RPMI7951 (cell line): ENCODE measurements at regions not wholly inside any gene's neighbourhood (a gene's known extent, or its start where the extent isn't known, plus 50 kb on each side); places are given as distances from the start of the nearest gene placed in this dataset.

Experiments
- DNase-seq: peaks from one replicate; pipeline ENCODE4 v3.0.0-alpha.2; 2012; ENCODE audit warnings: low read depth

DNA sequence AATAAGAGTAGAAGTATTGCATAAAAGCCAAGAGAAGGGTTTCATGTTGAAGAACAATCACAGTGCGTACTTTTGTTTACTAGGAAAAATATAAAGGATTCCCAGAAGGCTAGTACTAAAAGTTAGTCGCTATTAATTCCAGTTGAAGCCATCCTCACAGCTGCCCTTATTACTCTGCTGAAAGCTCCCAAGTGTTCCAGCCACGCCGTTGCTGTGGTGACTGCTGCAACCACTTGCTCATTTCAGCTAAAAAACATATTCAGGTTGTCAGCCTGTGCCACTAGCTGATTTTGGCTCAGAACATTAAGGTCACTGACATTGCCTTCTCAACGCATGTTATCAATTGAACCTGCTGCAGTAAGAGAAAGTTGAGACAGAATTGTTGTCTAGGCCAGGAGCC, 87.1 kb upstream of the FNDC3A start:
- no peak for DNase-seq

DNA sequence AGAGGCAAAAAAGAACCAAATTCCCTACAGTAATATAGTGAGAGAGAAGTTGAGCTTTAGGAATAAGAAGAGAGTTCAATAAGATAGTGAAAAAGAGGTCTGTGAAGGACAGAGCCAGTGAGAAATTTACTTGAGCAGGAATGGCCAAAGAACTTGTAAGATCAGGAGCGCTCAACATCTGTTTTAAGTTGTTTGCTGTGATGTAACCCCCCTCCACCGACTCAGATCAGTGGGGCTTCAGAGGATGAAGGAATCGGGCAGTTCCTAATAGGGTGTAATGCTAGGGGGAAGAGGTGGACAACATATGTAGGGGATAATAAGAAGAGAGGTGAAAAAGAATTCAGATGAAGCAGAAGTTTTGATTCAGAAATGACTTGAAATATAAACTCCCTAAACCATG, 85.3 kb upstream of the FNDC3A start:
- DNase-seq: no peak

DNA sequence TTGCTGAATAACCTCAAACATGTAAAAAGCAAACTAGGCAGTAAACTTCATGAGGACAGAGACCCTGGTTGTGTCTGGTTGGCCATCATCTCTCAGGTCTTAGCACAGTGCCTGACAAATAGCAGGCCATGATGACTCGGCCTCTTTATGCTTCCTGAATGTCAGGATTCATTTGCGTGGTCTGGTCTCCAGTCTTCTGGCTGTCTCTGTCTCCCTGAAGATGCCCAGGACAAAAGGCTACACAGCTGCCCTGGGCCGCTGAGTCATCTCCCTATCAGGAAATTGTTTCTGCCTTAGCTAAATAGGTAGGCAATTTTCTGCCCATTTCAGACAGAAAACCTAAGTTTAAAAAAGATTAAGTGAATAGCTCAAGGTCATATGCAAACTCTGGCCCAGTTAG, 84.1 kb upstream of the FNDC3A start:
- peak; percentile 77 for DNase-seq

DNA sequence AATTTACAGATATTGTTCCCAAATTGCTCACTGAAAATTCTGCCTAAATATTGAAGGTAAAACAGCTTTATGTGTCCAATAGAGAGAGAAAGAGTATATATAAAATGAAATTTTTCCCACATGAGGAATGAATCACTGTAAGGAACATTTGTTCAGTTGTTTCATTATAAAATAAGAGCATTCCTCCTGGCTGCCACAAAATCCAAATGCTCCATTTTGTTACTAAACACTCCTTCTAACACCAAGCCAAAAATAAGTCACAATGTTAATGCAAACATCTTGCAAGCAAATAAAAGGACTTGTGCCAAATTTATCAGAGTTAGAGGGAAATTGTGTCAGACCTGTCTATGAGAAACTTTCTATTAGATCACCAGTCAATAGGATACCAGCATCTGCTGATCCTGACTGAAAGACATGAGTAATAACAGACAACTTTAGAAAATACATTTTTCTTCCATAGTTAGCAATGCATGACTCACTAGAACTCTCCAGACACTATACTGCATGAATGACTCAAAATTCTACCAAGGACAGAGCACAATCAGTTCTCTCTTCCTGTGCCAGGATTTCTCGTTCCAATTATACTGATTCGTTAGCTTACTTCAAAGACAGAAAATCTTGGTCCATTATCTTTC, 83.5 kb upstream of the FNDC3A start:
- peak; percentile 76 for DNase-seq

DNA sequence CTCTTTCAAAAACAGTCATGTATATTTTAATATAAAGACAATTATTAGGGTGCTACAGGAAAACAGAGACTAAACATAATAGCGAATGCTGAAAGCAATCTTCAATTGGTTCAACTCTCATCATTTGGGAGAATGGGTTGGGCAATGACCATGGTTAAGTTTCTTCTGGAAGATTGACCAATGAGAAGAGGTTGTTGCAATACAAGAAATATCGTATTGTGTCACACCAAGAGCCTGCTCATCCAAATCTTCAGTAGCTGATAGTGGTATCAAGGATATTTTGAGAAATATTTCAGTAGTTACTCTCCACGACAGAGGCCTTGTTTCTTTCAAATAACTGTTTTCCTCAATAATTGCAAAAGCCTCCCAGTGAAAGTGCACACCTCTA, 83.0 kb upstream of the FNDC3A start:
- DNase-seq: no peak

DNA sequence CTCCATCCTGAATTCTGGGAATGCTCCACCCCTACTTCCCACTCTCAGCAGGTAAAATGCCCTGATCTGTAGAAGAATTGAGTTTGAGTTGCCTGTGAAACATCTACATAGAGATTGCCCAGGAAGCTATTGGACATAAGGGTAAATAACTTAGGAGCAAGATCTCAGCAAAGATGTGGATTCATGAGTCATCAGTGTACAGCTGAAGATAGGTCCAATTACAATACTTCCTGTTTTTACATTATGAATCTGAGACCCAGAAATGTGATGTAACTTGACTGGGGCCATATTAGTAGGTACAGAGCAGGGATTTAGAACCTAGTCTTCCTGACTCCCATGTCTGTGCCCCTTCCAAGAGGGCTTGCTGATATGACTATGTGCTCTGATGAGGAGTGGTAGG, 79.4 kb upstream of the FNDC3A start:
- DNase-seq: peak; percentile 44

DNA sequence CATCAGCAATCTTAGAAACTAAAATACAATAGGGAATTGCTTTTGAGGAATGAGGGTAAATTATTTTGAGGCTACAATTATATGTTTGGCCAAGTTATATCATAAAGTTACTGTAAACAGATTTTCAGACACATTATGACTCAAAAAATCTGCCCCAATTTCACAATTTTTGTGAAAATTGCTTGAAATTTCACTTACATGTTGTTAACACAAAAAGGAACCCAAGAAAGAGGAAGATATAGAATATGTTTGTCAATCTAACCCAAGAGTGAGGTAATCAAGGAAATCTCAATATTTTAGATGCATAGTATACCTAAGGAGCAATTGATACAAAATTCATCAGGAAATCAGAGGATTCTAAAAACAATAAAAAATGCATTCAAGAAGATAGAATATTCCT, 73.9 kb upstream of the FNDC3A start:
- DNase-seq: no peak

DNA sequence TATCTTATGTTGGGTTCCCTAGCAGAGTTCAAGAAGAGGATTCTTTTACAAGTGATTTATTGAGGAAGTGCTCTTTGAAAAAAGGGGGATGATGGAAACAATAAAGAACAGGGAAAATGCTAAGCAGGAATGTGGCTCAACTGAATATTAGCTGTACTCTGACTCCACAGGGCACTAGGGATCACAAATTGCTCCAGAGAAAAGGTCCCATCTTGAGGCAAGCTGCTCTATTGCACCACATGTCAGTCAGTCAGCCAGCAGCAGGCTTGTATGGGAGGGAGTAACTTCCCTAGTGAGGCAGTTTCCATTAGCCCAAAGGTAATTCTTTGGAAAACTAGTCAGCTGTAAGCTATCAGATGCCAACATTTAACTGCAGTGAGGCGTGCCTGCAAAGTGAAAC, 73.3 kb upstream of the FNDC3A start:
- DNase-seq: peak; percentile 26

DNA sequence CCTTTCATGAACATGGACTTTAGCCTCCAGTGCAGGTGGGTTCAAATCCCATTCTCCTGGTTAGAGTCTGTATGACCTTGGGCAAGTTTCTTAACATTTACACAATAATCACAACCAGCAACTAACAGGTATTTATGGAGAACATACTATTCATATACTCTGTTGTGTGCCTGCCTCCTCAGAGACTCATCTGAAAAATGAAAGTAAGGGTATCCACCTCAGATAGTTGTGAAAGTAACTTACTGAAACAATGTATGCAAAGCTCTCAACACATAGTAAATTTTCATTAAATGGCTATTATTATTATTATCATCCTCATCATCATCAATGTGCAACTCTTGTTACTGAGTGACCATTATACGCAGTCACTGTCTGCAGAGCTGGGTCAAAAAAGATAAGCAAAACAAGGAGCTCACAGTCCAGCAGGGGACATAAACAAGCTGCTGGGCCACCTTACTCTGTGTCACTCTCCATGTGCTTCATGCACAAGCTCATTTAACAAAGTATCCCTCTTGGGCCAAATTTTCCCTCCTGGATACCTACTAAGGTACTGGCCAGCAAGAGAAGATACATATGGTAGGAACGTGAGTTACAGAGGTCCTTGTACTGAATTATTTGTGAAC, 70.9 kb upstream of the FNDC3A start:
- DNase-seq: no peak

DNA sequence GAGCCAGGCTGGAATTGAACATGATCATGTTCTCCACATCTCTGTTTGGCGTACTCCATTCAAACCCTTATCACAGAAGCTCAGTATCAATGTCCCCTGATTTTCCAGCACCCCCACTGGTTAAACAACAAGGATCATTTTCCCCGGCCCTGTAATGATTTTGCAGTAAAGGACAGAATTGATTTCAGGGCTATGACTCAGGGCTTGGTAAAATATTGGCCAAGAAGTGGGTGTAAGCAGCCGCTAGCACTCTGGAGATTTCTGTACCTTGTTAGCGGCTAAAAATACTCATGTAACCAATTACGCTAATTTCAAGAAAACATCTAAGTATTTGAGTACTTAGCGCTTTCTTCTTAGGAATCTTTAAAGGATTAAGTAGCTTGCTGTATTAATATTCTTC, 69.5 kb upstream of the FNDC3A start:
- DNase-seq: no peak

DNA sequence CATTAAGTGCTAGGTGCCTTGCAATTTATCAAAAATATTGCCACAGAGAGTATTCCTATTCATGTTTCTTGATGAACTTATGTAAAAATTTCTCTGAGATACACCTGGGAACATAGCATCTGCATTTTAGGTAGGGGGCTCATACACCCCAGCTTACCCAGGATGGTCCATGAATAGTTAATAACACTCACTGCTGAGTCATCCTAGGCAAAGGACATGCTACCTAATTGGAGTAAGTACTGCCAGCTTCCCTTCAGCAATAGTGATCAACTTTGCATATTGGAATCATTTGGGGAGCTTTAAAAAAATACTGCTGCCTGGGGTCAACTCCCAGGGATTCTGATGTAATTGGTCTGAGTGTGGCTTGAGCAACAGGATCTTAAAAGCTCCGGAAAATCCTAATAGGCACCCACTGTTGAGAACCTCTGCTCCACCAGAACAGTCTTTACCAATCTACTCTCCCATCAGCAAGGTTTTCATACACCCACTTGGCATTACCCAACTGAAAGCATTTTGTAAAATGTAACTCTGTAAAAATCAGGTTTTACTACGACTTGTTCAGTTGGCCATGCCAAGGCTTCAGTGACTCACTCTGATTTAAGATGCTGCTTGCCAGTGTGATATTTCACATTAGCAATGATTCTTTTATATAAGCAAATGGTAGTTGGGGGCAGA, 67.2 kb upstream of the FNDC3A start:
- peak; percentile 20 for DNase-seq

DNA sequence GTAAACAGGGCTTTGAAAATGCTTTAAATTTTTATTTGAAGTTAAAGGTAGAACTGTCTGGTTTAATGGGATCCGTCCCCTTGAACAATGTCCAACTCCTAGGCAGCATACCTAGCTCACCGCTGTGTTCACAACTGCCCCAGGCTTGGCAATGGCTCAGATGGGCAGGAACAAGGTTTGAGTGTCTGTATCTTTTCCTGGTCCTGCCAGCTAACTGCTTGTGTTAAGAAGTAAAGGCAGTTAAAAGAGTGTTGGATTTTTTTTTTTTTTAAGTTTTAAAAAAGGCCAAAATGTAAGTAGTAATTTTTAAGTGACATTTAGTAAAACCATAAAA, 66.7 kb upstream of the FNDC3A start:
- DNase-seq: no peak

DNA sequence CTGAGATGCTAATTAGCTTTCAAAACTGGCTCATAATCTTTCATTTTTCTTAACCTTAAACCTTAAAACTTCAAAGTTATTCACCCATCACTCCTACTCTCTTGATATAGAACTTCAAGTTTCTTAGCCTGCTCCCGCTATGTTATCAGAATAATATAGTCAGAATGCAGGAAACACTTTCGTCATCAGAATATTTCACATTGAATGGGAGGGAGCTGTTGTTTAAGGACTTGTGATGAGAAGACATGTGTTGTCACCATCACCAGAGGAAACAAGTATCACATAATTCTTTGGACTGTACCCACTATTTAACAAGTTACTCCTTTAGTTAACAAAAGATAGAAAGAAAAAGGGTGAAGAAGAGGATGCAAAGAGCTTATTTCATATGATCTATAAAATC, 65.0 kb upstream of the FNDC3A start:
- DNase-seq: no peak

DNA sequence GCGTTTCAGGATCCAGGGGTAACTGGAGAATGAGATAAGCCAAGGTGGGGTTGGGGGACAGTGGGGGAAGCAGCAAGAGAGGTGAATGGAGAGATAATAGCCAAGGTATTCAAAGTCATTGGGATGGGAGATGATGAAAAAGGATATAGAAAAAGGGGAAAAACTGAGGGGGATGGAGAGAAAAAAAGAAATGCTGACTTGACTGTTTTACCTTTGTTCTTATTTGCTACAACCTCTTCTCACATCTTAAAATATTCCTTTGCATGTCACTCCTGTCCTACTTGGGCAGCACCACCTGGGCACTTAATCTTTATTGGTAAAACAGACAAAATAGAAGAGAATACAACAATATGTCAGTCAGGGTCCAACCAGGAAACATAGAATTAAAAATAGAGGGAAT, 56.0 kb upstream of the FNDC3A start:
- no peak for DNase-seq

DNA sequence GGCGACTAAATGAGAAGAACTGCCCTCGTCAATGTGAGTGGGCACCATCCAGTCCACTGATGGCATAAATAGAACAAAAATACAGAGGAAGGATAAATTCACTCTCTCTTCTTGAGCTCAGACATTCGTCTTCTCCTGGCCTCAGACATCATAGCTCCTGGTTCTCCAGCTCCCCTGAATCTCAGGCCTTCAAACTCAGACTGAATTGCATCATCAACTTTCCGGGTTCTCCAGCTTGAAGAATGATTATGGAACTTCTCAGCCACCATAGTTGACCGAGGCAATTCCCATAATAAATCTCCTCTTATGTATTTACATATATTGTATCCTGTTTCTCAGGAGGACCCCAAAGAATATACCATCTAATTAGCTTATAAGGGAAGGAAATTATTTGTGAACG, 55.0 kb upstream of the FNDC3A start:
- DNase-seq: no peak

DNA sequence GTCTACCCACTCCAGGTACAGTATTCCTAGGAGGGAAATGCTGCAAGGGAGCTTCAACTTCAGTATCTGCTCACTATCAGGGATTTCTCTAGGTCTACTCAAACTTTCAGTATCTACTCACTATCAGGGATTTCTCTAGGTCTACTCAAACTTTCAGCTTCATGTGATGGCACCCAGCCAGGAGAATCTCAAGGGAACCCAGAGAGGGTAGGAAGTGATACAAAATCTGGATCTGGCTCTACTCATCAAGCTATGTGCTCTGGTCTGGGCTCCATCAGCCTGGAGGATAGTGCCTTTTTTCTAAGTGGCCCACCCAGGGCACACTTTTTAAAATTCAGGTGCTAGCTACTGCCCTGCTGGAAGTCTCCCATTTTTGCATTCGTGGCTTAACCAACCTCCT, 52.3 kb upstream of the FNDC3A start:
- no peak for DNase-seq

DNA sequence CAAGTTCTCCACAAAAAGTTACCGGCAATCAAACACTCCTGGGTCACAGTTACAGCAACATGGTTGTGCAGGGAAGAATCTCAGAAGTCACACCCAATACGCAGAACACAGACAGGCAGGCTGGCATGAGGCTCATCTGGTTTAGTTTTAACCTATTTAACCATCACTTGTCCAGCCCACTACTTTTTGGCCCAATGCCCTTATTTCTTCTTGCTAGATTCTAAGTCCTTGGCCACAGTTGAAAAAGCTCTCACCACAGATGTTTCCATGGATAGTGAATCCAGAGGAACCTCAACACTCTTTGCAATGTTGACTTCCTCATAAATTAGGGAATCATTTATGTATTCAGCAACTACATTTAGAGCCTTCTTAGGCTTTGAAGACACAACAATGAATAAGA, 50.7 kb upstream of the FNDC3A start:
- DNase-seq: no peak
